H9 (cell line): ENCODE measurements at regions not wholly inside any gene's neighbourhood (a gene's known extent, or its start where the extent isn't known, plus 50 kb on each side); places are given as distances from the start of the nearest gene placed in this dataset.

Experiments used
- DNase-seq: peaks from one replicate; pipeline ENCODE4 v3.0.0-alpha.2; 2017
- H2AFZ ChIP-seq: one replicate; pipeline ENCODE4 v1.6.1; 2013; ENCODE audit warnings: mild to moderate bottlenecking, low read length, control low read depth, moderate library complexity
- H2AK5ac ChIP-seq: 2 replicates; pipeline ENCODE4 v1.6.1; 2013; ENCODE audit warnings: low read length, control low read depth, mixed read lengths; ENCODE audit not compliant: insufficient read length
- H2BK120ac ChIP-seq: one replicate; pipeline ENCODE4 v1.6.1; 2013; ENCODE audit warnings: low read depth, mild to moderate bottlenecking, low read length, control low read depth, inconsistent platforms; ENCODE audit not compliant: poor library complexity, severe bottlenecking
- H2BK12ac ChIP-seq: 2 replicates; pipeline ENCODE4 v1.6.1; 2013; ENCODE audit warnings: low read length, control low read depth, mixed read lengths, low read depth; ENCODE audit not compliant: insufficient read length
- H2BK15ac ChIP-seq: 2 replicates; pipeline ENCODE4 v1.6.1; 2013; ENCODE audit warnings: low read depth, low read length, control low read depth
- H2BK20ac ChIP-seq: one replicate; pipeline ENCODE4 v1.6.1; 2013; ENCODE audit warnings: low read depth, mild to moderate bottlenecking, low read length, control low read depth, inconsistent platforms; ENCODE audit not compliant: poor library complexity, severe bottlenecking
- H2BK5ac ChIP-seq: 2 replicates; pipeline ENCODE4 v1.6.1; 2013; ENCODE audit warnings: low read length, control low read depth, mixed read lengths; ENCODE audit not compliant: insufficient read length
- H3K14ac ChIP-seq: 2 replicates; pipeline ENCODE4 v1.6.1; 2013; ENCODE audit warnings: low read length, control low read depth; ENCODE audit not compliant: insufficient read depth
- H3K18ac ChIP-seq: 2 replicates; pipeline ENCODE4 v1.6.1; 2013; ENCODE audit warnings: low read depth, mild to moderate bottlenecking, mixed read lengths, low read length, control low read depth; ENCODE audit not compliant: insufficient read length
- H3K23ac ChIP-seq: 2 replicates; pipeline ENCODE4 v1.6.1; 2013; ENCODE audit warnings: low read length, control low read depth, mixed read lengths, low read depth; ENCODE audit not compliant: insufficient read length
- H3K23me2 ChIP-seq: 2 replicates; pipeline ENCODE4 v1.6.1; 2013; ENCODE audit warnings: low read depth, mild to moderate bottlenecking, mixed read lengths, low read length, control low read depth; ENCODE audit not compliant: insufficient read length, poor library complexity, severe bottlenecking
- H3K27ac ChIP-seq: 2 replicates; pipeline ENCODE4 v1.5.1; 2013; ENCODE audit warnings: low read length, control low read depth, mixed read lengths, low read depth; ENCODE audit not compliant: insufficient read length
- H3K27me3 ChIP-seq: 2 replicates; pipeline ENCODE4 v1.6.1; 2013; ENCODE audit warnings: low read length, control low read depth, inconsistent platforms; ENCODE audit not compliant: insufficient read depth
- H3K4ac ChIP-seq: 2 replicates; pipeline ENCODE4 v1.6.1; 2013; ENCODE audit warnings: low read depth, mild to moderate bottlenecking, control low read depth, inconsistent platforms, low read length, moderate library complexity
- H3K4me1 ChIP-seq: 2 replicates; pipeline ENCODE4 v1.6.1; 2013; ENCODE audit warnings: low read length, control low read depth, inconsistent platforms; ENCODE audit not compliant: insufficient read depth
- H3K4me2 ChIP-seq: 2 replicates; pipeline ENCODE4 v1.6.1; 2013; ENCODE audit warnings: low read length, control low read depth, mixed read lengths; ENCODE audit not compliant: insufficient read length, insufficient read depth
- H3K56ac ChIP-seq: 2 replicates; pipeline ENCODE4 v1.6.1; 2013; ENCODE audit warnings: low read depth, mild to moderate bottlenecking, mixed read lengths, low read length, control low read depth; ENCODE audit not compliant: insufficient read length
- H3K79me1 ChIP-seq: 2 replicates; pipeline ENCODE4 v1.6.1; 2013; ENCODE audit warnings: low read depth, mild to moderate bottlenecking, moderate library complexity, low read length, control low read depth, inconsistent platforms; ENCODE audit not compliant: insufficient read depth, poor library complexity, severe bottlenecking
- H3K79me2 ChIP-seq: 2 replicates; pipeline ENCODE4 v1.6.1; 2013; ENCODE audit warnings: low read length, control low read depth, inconsistent platforms; ENCODE audit not compliant: insufficient read depth
- H3K9ac ChIP-seq: 2 replicates; pipeline ENCODE4 v1.6.1; 2013; ENCODE audit warnings: low read length, control low read depth, mixed read lengths; ENCODE audit not compliant: insufficient read length; ENCODE audit errors: extremely low read depth
- H3K9me3 ChIP-seq: one replicate; pipeline ENCODE4 v1.6.1; 2013; ENCODE audit warnings: low read depth, low read length, inconsistent platforms; ENCODE audit not compliant: control insufficient read depth
- H3T11ph ChIP-seq: one replicate; pipeline ENCODE4 v1.6.1; 2013; ENCODE audit warnings: mild to moderate bottlenecking, low read length, control low read depth, inconsistent platforms
- H4K20me1 ChIP-seq: one replicate; pipeline ENCODE4 v1.6.1; 2013; ENCODE audit not compliant: control insufficient read depth, insufficient read length, insufficient read depth
- H4K5ac ChIP-seq: 2 replicates; pipeline ENCODE4 v1.6.1; 2013; ENCODE audit warnings: low read depth, mild to moderate bottlenecking, mixed read lengths, low read length, control low read depth; ENCODE audit not compliant: insufficient read length
- H4K8ac ChIP-seq: replicated peaks from 2 replicates; pipeline ENCODE4 v1.6.1; 2013; ENCODE audit warnings: low read length, control low read depth, mixed read lengths, low read depth; ENCODE audit not compliant: insufficient read length
- H4K91ac ChIP-seq: 2 replicates; pipeline ENCODE4 v1.6.1; 2013; ENCODE audit warnings: low read depth, mild to moderate bottlenecking, moderate library complexity, mixed read lengths, low read length, control low read depth; ENCODE audit not compliant: insufficient read length
- H3K27ac Mint-ChIP-seq, 3 experiments: 2 replicates in 2 of 3; 3 replicates in 1 of 3; pipeline ENCODE4 v1.8.0; 2020 to 2021; ENCODE audit warnings: mixed read lengths in 3 of 3, mild to moderate bottlenecking in 1 of 3, moderate library complexity in 1 of 3
- H3K27me3 Mint-ChIP-seq: 2 replicates; pipeline ENCODE4 v1.8.0; 2021; ENCODE audit warnings: low read depth, mild to moderate bottlenecking, moderate library complexity, mixed read lengths
- H3K36me3 Mint-ChIP-seq, 3 experiments: 2 replicates in 2 of 3; 3 replicates in 1 of 3; pipeline ENCODE4 v1.8.0; 2020 to 2021; ENCODE audit warnings: low read depth in 3 of 3, mixed read lengths in 3 of 3; ENCODE audit not compliant: insufficient read depth in 1 of 3
- H3K4me1 Mint-ChIP-seq, 2 experiments: 2 replicates each; pipeline ENCODE4 v1.8.0; 2020; ENCODE audit warnings: mixed read lengths in 2 of 2
- H3K4me3 Mint-ChIP-seq, 2 experiments: 2 replicates in 1 of 2; 3 replicates in 1 of 2; pipeline ENCODE4 v1.8.0; 2020 to 2021; ENCODE audit warnings: mild to moderate bottlenecking in 2 of 2, mixed read lengths in 2 of 2, moderate library complexity in 1 of 2
- H3K9me3 Mint-ChIP-seq, 2 experiments: 2 replicates in 1 of 2; 3 replicates in 1 of 2; pipeline ENCODE4 v1.8.0; 2020; ENCODE audit warnings: mild to moderate bottlenecking in 2 of 2, mixed read lengths in 2 of 2, moderate library complexity in 1 of 2
- CTCF ChIP-seq: fragments of 200-600 bp; sonication (generic); conservative IDR thresholded peaks from 3 replicates; pipeline ENCODE4 v1.8.0; 2021; ENCODE audit warnings: antibody characterized with exemption, mild to moderate bottlenecking
- WGBS: extraction: QIAGEN DNeasy Blood & Tissue Kit; methylation state at CpG from one replicate; pipeline ENCODE4 v1.1.7; 2013; ENCODE audit warnings: missing lambda C conversion rate, low lambda C conversion rate, mixed read lengths; ENCODE audit not compliant: insufficient read length; ENCODE audit errors: extremely low coverage; 5-methylcytosine and 5-hydroxymethylcytosine counted together

DNA sequence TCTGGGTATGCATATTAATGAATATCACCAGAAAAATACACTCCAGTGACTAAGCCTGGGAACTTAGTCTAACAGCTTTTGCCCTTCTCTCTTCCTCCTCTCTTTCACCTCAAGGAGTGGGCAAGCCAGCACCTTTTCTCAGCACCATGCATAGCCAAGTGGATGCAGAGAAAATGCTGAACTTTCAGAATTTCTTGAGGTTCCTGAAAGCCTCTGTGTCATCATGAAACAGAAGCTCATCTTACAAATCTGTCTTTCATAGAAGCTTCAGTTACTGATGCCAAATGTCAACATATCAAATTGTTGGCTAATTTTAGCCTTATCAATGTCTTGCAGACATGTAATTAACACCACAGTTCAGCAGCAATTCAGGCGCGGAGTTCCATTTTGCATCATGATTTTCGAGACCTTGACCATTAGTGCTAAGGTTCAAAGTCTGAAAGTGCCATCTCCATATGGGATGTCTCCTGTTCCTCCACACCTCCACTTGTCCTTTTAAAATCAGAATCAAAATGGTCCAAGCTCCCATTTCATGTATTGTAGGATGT, 51.1 kb upstream of the RPH3A start:
- H3K14ac ChIP-seq: no peak overlapping the region
- H2AFZ ChIP-seq: no peak overlapping the region
- no peaks in the 10 kb centered on the region for H3K9me3 ChIP-seq
- H3K18ac ChIP-seq: no peak overlapping the region
- H3K23ac ChIP-seq: no peak overlapping the region
- Mint-ChIP-seq H3K9me3 (no peaks in the 10 kb centered on the region; a peak in 1 of 5 replicates), H3K27me3 (peaks cover 10% of the 10 kb centered on the region), H3K4me3 (no peak overlapping the region), H3K4me1 (peaks cover 13 to 28% of the 10 kb centered on the region in 2 experiments), H3K36me3 (no peaks in the 10 kb centered on the region), H3K27ac (no peak overlapping the region)
- no peak overlapping the region for H3K27ac ChIP-seq
- TF ChIP-seq CTCF: no peak
- H3T11ph ChIP-seq: no peak overlapping the region
- H4K91ac ChIP-seq: no peak overlapping the region
- H3K23me2 ChIP-seq: no peaks in the 10 kb centered on the region
- H2BK15ac ChIP-seq: no peak overlapping the region
- no peaks in the 10 kb centered on the region for H3K4me1 ChIP-seq
- H4K8ac ChIP-seq: no peak overlapping the region
- no CpG with 5 or more reads among the region's 3 CpGs for WGBS
- no peaks in the 10 kb centered on the region for H3K27me3 ChIP-seq
- H2BK12ac ChIP-seq: no peak overlapping the region
- H3K79me1 ChIP-seq: no peaks in the 10 kb centered on the region
- H3K4ac ChIP-seq: no peak overlapping the region
- H3K79me2 ChIP-seq: no peaks in the 10 kb centered on the region
- no peak overlapping the region for H3K56ac ChIP-seq
- no peak overlapping the region for H2BK120ac ChIP-seq
- no peak overlapping the region for H2BK20ac ChIP-seq
- no peaks in the 10 kb centered on the region for H4K20me1 ChIP-seq
- H4K5ac ChIP-seq: no peak overlapping the region
- H3K9ac ChIP-seq: no peak overlapping the region
- no peak overlapping the region for H2BK5ac ChIP-seq
- H3K4me2 ChIP-seq: no peak overlapping the region
- no peak overlapping the region for H2AK5ac ChIP-seq
- DNase-seq: no peak
